Epithelial cell of prostate (primary cell): ENCODE measurements at regions not wholly inside any gene's neighbourhood (a gene's known extent, or its start where the extent isn't known, plus 50 kb on each side); places are given as distances from the start of the nearest gene placed in this dataset.
"Not testable (repeated sequence)": the region's sequence is repeated elsewhere in the genome, so short reads cannot be mapped to it uniquely, and the experiment has no call there.

ENCODE experiments used
- DNase-seq: peaks from one replicate; pipeline ENCODE4 v3.0.0-alpha.2; 2011; ENCODE audit warnings: low read depth, low spot score
- H3K27ac ChIP-seq: fragments of 450-650 bp; 2 replicates; pipeline ENCODE4 v1.5.1; 2017; ENCODE audit warnings: mild to moderate bottlenecking

DNA sequence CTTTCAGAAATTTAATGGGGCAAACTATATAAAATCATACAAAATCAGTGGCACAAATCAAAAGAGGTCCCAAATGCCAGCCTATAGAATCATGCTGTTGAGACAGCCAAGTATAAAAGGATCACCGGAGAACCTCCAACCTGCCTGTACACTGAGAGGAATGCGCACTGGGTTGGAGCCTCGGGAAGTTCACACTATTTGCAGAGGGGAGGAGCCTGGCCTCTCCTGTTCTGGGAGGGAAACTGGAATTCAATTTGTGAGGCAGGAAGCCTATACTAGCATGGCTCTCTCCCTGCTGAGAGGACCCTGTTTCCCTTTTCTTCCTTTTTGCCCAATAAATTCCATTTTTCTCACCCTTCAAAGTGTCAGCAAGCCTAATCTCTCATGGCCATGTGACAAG is 406.0 kb downstream of the HINT1 start:
- H3K27ac ChIP-seq = no peak overlapping the region
- DNase-seq = no peak

- no peak for DNase-seq
- no peak overlapping the region for H3K27ac ChIP-seq
Measured at GRCh38 chr5:130747556-130747955, 417.5 kb downstream of the HINT1 start.

GRCh38 chr5:130746641-130747040 is 418.4 kb downstream of the HINT1 start:
- not testable (repeated sequence) for DNase-seq, H3K27ac ChIP-seq

- DNase-seq = no peak
- H3K27ac ChIP-seq = no peak overlapping the region
Measured at GRCh38 chr5:130743092-130743491, 422.0 kb downstream of the HINT1 start.

- no peak overlapping the region for H3K27ac ChIP-seq
- no peak for DNase-seq
Measured at GRCh38 chr5:130740047-130740569, 424.9 kb downstream of the HINT1 start.

GRCh38 chr5:130731839-130732238 is 433.2 kb downstream of the HINT1 start:
- H3K27ac ChIP-seq = no peak overlapping the region
- no peak for DNase-seq

- no peak for DNase-seq
- no peak overlapping the region for H3K27ac ChIP-seq
Measured at GRCh38 chr5:130729541-130729940, 435.5 kb downstream of the HINT1 start.

GRCh38 chr5:130727830-130728229 is 437.2 kb downstream of the HINT1 start:
- no peak overlapping the region for H3K27ac ChIP-seq
- no peak for DNase-seq

GRCh38 chr5:130724658-130725057 is 440.4 kb downstream of the HINT1 start:
- DNase-seq = no peak
- no peak overlapping the region for H3K27ac ChIP-seq

DNA sequence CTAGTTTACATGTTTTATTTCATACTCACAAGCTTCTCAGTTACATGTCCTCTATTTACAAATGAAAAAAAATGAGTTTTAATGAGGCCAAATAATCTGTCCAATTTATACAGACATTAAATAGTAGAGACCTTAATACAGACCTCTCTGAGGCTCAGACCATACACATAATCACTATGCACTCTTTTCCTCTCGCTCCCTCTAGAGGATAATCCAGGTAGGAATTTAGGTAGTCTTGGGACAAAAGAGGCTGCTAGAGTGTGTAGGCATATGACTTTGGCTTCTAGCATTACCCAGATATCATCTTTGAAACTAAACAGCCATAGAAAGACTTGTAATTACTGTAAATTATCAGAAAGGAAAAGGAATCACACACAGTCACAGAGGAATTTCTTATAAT is 444.7 kb downstream of the HINT1 start:
- no peak for DNase-seq
- no peak overlapping the region for H3K27ac ChIP-seq

- DNase-seq = no peak
- H3K27ac ChIP-seq = no peak overlapping the region
Measured at GRCh38 chr5:130715541-130715940, 449.5 kb downstream of the HINT1 start.

DNA sequence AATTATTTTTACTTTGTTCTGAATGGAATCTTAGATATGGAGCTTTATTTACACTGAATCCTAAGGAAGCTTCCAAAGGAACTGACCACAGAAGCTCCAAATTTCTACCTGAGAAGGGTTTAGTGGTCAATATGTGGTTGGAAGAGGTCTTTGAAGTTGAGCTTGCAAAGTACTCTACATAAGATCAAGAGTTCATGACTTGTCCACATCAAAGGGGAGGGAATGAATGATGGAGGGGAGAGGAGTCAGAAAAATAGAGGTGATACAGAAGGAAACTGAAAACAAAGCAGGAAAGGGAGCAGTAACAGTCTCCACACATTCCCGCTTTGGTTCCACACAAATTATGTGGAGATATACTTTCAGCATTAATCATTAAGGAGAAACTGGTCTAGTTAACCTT is 450.9 kb downstream of the HINT1 start:
- H3K27ac ChIP-seq = no peak overlapping the region

GRCh38 chr5:130712324-130712723 is 452.7 kb downstream of the HINT1 start:
- no peak for DNase-seq
- no peak overlapping the region for H3K27ac ChIP-seq

More for the DNA sequence above, 450.9 kb downstream of the HINT1 start:
- DNase-seq = no peak

- no peak overlapping the region for H3K27ac ChIP-seq
Measured at GRCh38 chr5:130710596-130710995, 454.5 kb downstream of the HINT1 start.

GRCh38 chr5:130708754-130709153 is 456.3 kb downstream of the HINT1 start:
- H3K27ac ChIP-seq = no peak overlapping the region
- no peak for DNase-seq

More at GRCh38 chr5:130710596-130710995, 454.5 kb downstream of the HINT1 start:
- no peak for DNase-seq

GRCh38 chr5:130706696-130707095 is 458.4 kb downstream of the HINT1 start:
- H3K27ac ChIP-seq = no peak overlapping the region
- DNase-seq = no peak

- H3K27ac ChIP-seq = no peak overlapping the region
- DNase-seq = no peak
Measured at GRCh38 chr5:130705368-130705767, 459.7 kb downstream of the HINT1 start.

GRCh38 chr5:130693509-130693908 is 471.5 kb downstream of the HINT1 start:
- H3K27ac ChIP-seq = no peak overlapping the region
- no peak for DNase-seq

DNA sequence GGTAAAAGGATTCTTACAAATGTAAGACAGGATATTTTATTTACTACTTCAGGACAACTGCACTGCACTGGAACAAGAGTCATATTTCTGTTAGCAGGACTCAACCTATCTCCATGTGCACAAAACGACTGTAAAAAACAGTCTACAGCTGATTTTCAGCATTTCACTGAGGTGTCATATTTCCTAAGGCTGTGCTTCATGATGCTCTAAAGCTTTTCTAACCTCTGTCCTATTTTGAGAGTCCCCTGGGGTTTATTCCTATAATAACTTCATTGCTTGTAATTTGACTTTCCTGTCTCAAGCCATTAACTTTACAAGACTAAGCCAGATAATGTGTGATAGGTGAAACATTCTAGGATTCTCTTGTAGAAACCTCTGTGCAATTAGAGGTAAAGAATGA is 472.3 kb downstream of the HINT1 start:
- no peak for DNase-seq
- H3K27ac ChIP-seq = no peak overlapping the region

DNA sequence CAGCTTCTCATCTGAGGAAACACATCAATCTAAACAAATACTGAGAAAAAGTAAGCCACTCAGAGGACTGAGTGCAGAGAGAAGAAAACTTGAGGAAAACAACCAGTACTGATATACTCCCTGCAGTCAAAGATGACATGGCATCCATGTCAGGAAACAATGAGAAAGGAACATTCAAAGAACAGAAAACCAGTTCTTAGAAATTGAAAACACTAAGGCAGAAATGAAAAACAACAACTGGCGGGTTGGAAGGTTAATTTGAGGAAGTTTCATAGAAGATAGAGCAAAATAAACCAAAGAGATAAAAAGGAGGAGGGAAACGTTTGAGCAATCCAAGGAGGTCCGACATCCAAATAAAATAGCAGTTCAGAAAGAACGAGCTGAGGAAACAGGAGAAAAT is 475.2 kb downstream of the HINT1 start:
- DNase-seq = no peak
- no peak overlapping the region for H3K27ac ChIP-seq

GRCh38 chr5:130687085-130687733 is 477.8 kb downstream of the HINT1 start:
- H3K27ac ChIP-seq = no peak overlapping the region
- no peak for DNase-seq

GRCh38 chr5:130678637-130679036 is 486.4 kb downstream of the HINT1 start:
- no peak overlapping the region for H3K27ac ChIP-seq
- DNase-seq = no peak
